Hepatocyte (in vitro differentiated cells): ENCODE measurements at regions not wholly inside any gene's neighbourhood (a gene's known extent, or its start where the extent isn't known, plus 50 kb on each side); places are given as distances from the start of the nearest gene placed in this dataset.

Experiments
- DNase-seq: peaks from one replicate; pipeline ENCODE4 v3.0.0-alpha.2; 2016; ENCODE audit warnings: low spot score
- H2AFZ ChIP-seq: fragments of 200-600 bp; sonication (generic); 2 replicates; pipeline ENCODE4 v1.6.0; 2016; ENCODE audit warnings: antibody characterized with exemption, mild to moderate bottlenecking
- H3K27ac ChIP-seq: fragments of 200-600 bp; sonication (generic); 2 replicates; pipeline ENCODE4 v1.5.1; 2016; ENCODE audit warnings: mild to moderate bottlenecking
- H3K27me3 ChIP-seq: fragments of 200-600 bp; sonication (generic); 2 replicates; pipeline ENCODE4 v1.6.1; 2016
- H3K36me3 ChIP-seq: fragments of 200-600 bp; sonication (generic); replicated peaks from 2 replicates; pipeline ENCODE4 v1.5.1; 2016; ENCODE audit warnings: low read depth; ENCODE audit not compliant: insufficient read depth
- H3K4me1 ChIP-seq: fragments of 200-600 bp; sonication (generic); 2 replicates; pipeline ENCODE4 v1.5.1; 2016; ENCODE audit warnings: mild to moderate bottlenecking, moderate library complexity; ENCODE audit not compliant: insufficient read depth
- H3K4me2 ChIP-seq: fragments of 200-600 bp; sonication (generic); 2 replicates; pipeline ENCODE4 v1.6.0; 2016
- H3K4me3 ChIP-seq: fragments of 200-600 bp; sonication (generic); 2 replicates; pipeline ENCODE4 v1.5.1; 2016; ENCODE audit warnings: mild to moderate bottlenecking
- H3K79me2 ChIP-seq: fragments of 200-600 bp; sonication (generic); 2 replicates; pipeline ENCODE4 v1.6.0; 2017; ENCODE audit warnings: mild to moderate bottlenecking
- H3K9me2 ChIP-seq: fragments of 200-600 bp; sonication (generic); replicated peaks from 2 replicates; pipeline ENCODE4 v1.6.0; 2017; ENCODE audit warnings: mild to moderate bottlenecking; ENCODE audit not compliant: insufficient read depth
- H3K9me3 ChIP-seq: fragments of 200-600 bp; sonication (generic); 2 replicates; pipeline ENCODE4 v1.5.1; 2016; ENCODE audit warnings: low read depth, mild to moderate bottlenecking
- H4K20me1 ChIP-seq: fragments of 200-600 bp; sonication (generic); 2 replicates; pipeline ENCODE4 v1.6.0; 2016; ENCODE audit warnings: mild to moderate bottlenecking; ENCODE audit not compliant: insufficient read depth, poor library complexity, severe bottlenecking
- EZH2 ChIP-seq: fragments of 200-600 bp; sonication (generic); IDR thresholded peaks from 2 replicates; pipeline ENCODE4 v1.6.1; 2016; ENCODE audit warnings: antibody characterized with exemption, mild to moderate bottlenecking, borderline replicate concordance
- EZH2phosphoT487 ChIP-seq: fragments of 200-600 bp; sonication (generic); IDR thresholded peaks from one replicate; pipeline ENCODE4 v1.6.1; 2018; ENCODE audit warnings: antibody characterized with exemption, mild to moderate bottlenecking, low read depth, moderate library complexity; ENCODE audit not compliant: unreplicated experiment, severe bottlenecking
- WGBS: methylation state at CpG from one replicate; pipeline ENCODE4 v1.1.6; 2016; ENCODE audit warnings: low lambda C conversion rate; ENCODE audit errors: missing lambda C conversion rate; 5-methylcytosine and 5-hydroxymethylcytosine counted together
- TF ChIP-seq, protein P1 (sequence below): fragments of 200-600 bp; sonication (generic); IDR thresholded peaks from 2 replicates; pipeline ENCODE4 v1.5.1; 2016; ENCODE audit warnings: antibody characterized with exemption, mild to moderate bottlenecking; ENCODE audit not compliant: poor library complexity

DNA sequence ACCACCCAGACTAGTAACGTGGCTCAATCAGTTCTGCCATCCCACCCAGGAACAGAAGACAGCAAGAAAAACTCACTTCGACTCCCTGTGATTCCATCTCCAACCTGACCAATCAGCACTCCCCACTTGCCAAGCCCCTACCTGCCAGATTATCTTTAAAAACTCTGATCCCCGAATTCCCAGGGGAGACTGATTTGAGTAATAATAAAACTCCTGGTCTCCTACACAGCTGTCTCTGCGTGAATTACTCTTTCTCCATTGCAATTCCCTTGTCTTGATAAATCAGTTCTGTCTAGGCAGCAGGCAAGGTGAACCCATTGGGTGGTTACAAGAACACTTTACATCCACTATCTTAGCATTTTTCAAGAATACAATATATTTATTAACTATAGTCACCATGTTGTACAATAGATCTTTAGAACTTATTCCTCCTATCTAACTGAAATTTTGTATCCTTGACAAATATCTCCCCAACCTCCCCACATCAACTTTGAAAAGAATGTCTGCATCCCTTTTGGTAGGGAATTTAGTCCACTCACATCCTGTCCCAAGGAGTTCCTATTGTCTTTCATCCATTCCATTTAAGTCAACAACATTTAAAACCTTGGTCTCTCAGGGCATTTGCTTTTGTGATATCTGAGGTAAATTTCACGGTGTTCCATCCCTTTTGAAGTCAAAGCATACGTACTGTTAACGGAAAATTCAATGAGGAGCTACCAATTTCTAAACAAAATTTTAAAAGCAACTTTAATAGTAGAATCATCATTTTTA is 163.7 kb downstream of the MACC1 start:
- Histone ChIP-seq H3K4me2 (no peak overlapping the region), H4K20me1 (no peaks in the 10 kb centered on the region), H3K4me3 (no peak overlapping the region), H3K9me2 (no peaks in the 10 kb centered on the region), H3K36me3 (no peaks in the 10 kb centered on the region), H3K4me1 (no peaks in the 10 kb centered on the region), H3K27me3 (no peaks in the 10 kb centered on the region), H3K79me2 (no peaks in the 10 kb centered on the region), H2AFZ (no peak overlapping the region), H3K27ac (no peak overlapping the region), H3K9me3 (no peaks in the 10 kb centered on the region)
- TF ChIP-seq, protein P1, sequence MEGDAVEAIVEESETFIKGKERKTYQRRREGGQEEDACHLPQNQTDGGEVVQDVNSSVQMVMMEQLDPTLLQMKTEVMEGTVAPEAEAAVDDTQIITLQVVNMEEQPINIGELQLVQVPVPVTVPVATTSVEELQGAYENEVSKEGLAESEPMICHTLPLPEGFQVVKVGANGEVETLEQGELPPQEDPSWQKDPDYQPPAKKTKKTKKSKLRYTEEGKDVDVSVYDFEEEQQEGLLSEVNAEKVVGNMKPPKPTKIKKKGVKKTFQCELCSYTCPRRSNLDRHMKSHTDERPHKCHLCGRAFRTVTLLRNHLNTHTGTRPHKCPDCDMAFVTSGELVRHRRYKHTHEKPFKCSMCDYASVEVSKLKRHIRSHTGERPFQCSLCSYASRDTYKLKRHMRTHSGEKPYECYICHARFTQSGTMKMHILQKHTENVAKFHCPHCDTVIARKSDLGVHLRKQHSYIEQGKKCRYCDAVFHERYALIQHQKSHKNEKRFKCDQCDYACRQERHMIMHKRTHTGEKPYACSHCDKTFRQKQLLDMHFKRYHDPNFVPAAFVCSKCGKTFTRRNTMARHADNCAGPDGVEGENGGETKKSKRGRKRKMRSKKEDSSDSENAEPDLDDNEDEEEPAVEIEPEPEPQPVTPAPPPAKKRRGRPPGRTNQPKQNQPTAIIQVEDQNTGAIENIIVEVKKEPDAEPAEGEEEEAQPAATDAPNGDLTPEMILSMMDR, result no peak
- TF ChIP-seq EZH2, result no peak
- no peak for TF ChIP-seq EZH2phosphoT487
- no peak for DNase-seq
- 63% methylated on average over 7 of the region's 7 CpGs for WGBS

DNA sequence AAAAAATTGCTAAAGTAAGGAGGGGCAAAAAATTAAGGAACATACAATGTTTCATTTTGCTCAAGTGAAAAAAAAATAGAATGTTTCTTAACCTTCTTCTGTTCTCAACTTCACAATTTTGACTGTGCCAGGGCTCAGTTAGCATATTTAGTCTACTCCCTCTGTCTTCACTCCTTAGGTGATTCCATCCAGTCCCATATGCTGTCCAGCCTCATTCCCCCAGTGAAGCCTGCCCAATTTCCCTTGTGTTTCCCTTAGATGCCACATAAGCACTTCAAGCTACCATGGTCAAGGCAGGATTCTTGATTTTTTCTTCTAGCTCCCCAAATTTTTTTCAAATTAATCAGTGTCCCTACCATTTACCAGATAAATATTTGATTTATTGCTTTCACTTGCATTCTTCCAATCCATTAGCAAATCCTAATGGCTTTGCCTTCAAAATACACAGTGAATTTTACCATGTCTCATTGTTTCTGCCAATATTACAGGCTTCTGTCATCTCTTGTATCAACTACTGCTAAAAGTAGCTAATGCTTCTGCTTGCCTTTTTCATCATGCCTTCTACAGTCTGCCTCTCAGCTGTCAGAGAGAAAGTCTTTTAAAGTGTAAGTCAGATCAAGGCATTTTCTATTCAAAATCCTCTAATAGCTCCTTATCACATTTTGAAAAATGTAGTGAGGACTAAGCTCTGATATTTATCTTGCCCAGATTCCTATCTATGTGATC is 166.8 kb downstream of the MACC1 start:
- Histone ChIP-seq H3K4me1 (no peaks in the 10 kb centered on the region), H4K20me1 (no peaks in the 10 kb centered on the region), H3K9me3 (no peaks in the 10 kb centered on the region), H2AFZ (no peak overlapping the region), H3K27ac (peak overlapping the region; percentile 51), H3K4me3 (no peak overlapping the region), H3K27me3 (no peaks in the 10 kb centered on the region), H3K36me3 (no peaks in the 10 kb centered on the region), H3K4me2 (peak overlapping the region; percentile 39), H3K79me2 (no peaks in the 10 kb centered on the region), H3K9me2 (no peaks in the 10 kb centered on the region)
- no peak for TF ChIP-seq EZH2phosphoT487
- TF ChIP-seq, protein P1, result no peak
- DNase-seq, result no peak

DNA sequence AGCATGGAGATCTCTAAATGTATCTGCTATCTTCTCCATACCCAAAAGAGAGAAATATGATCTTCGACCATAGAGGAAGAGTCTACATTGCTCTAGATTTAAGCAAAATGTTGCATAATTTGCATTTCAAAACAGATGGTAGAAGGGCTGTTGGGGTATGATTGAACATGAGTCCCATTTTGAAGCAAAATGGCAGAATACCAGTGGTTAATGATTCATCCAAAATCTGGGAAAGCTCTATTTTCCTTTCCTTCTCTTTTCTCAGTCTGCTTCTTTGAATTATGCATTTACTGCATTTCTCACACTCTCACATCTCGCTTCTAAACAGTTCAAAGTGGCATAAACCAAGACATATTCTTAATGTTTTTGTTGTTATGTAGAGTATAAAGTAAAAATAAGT is 178.5 kb downstream of the MACC1 start:
- Histone ChIP-seq H2AFZ (no peak overlapping the region), H4K20me1 (no peaks in the 10 kb centered on the region), H3K27ac (no peak overlapping the region), H3K79me2 (no peaks in the 10 kb centered on the region), H3K36me3 (no peaks in the 10 kb centered on the region), H3K9me2 (no peaks in the 10 kb centered on the region), H3K4me2 (no peak overlapping the region), H3K4me3 (no peak overlapping the region), H3K4me1 (no peaks in the 10 kb centered on the region), H3K27me3 (no peaks in the 10 kb centered on the region), H3K9me3 (no peaks in the 10 kb centered on the region)
- 94% methylated on average over 2 of the region's 2 CpGs for WGBS
- TF ChIP-seq EZH2phosphoT487, result no peak
- TF ChIP-seq, protein P1, result no peak
- TF ChIP-seq EZH2, result no peak
- DNase-seq, result no peak
